Inferior parietal cortex (tissue), 1 donor: ENCODE measurements at regions not wholly inside any gene's neighbourhood (a gene's known extent, or its start where the extent isn't known, plus 50 kb on each side); places are given as distances from the start of the nearest gene placed in this dataset.
"Not testable (repeated sequence)": the region's sequence is repeated elsewhere in the genome, so short reads cannot be mapped to it uniquely, and the experiment has no call there.

Experiments
- DNase-seq: peaks from one replicate; pipeline ENCODE4 v3.0.0-alpha.2; 2016; ENCODE audit errors: extremely low spot score

GRCh38 chr21:17264182-17264581 lies 248.7 kb upstream of the CXADR start:
- no peak for DNase-seq

- DNase-seq, result no peak
Measured at GRCh38 chr21:17269760-17270159, 243.1 kb upstream of the CXADR start.

- peak; percentile 60 for DNase-seq
Measured at GRCh38 chr21:17270229-17270628, 242.6 kb upstream of the CXADR start.

GRCh38 chr21:17279663-17280062 lies 233.2 kb upstream of the CXADR start:
- no peak for DNase-seq

GRCh38 chr21:17293016-17293562 lies 219.8 kb upstream of the CXADR start:
- DNase-seq, result not testable (repeated sequence)

GRCh38 chr21:17295997-17296396 lies 216.8 kb upstream of the CXADR start:
- DNase-seq, result no peak

GRCh38 chr21:17299576-17299975 lies 213.3 kb upstream of the CXADR start:
- DNase-seq, result not testable (repeated sequence)

- not testable (repeated sequence) for DNase-seq
Measured at GRCh38 chr21:17327715-17328114, 185.1 kb upstream of the CXADR start.

- no peak for DNase-seq
Measured at GRCh38 chr21:17334484-17334883, 178.4 kb upstream of the CXADR start.

- no peak for DNase-seq
Measured at GRCh38 chr21:17340081-17340480, 172.8 kb upstream of the CXADR start.

- DNase-seq, result no peak
Measured at GRCh38 chr21:17343055-17343454, 169.8 kb upstream of the CXADR start.

- DNase-seq, result no peak
Measured at GRCh38 chr21:17348357-17348756, 164.5 kb upstream of the CXADR start.

GRCh38 chr21:17348849-17349248 lies 164.0 kb upstream of the CXADR start:
- DNase-seq, result no peak

- DNase-seq, result no peak
Measured at GRCh38 chr21:17351766-17352165, 161.1 kb upstream of the CXADR start.

- no peak for DNase-seq
Measured at GRCh38 chr21:17352996-17353655, 159.7 kb upstream of the CXADR start.

- DNase-seq, result no peak
Measured at GRCh38 chr21:17359781-17360180, 153.1 kb upstream of the CXADR start.

GRCh38 chr21:17368748-17369363 lies 144.0 kb upstream of the CXADR start:
- DNase-seq, result no peak

- DNase-seq, result no peak
Measured at GRCh38 chr21:17370263-17370662, 142.6 kb upstream of the CXADR start.

- DNase-seq, result no peak
Measured at GRCh38 chr21:17370916-17371315, 141.9 kb upstream of the CXADR start.

- DNase-seq, result no peak
Measured at GRCh38 chr21:17371450-17371849, 141.4 kb upstream of the CXADR start.

GRCh38 chr21:17372200-17372599 lies 140.6 kb upstream of the CXADR start:
- DNase-seq, result no peak

GRCh38 chr21:17386498-17386897 lies 126.3 kb upstream of the CXADR start:
- DNase-seq, result no peak

- peak; percentile 96 for DNase-seq
Measured at GRCh38 chr21:17387030-17387617, 125.7 kb upstream of the CXADR start.
